H9 (cell line): ENCODE measurements at regions not wholly inside any gene's neighbourhood (a gene's known extent, or its start where the extent isn't known, plus 50 kb on each side); places are given as distances from the start of the nearest gene placed in this dataset.

Experiments
- DNase-seq: peaks from one replicate; pipeline ENCODE4 v3.0.0-alpha.2; 2017
- H2AFZ ChIP-seq: one replicate; pipeline ENCODE4 v1.6.1; 2013; ENCODE audit warnings: mild to moderate bottlenecking, low read length, control low read depth, moderate library complexity
- H2AK5ac ChIP-seq: 2 replicates; pipeline ENCODE4 v1.6.1; 2013; ENCODE audit warnings: low read length, control low read depth, mixed read lengths; ENCODE audit not compliant: insufficient read length
- H2BK120ac ChIP-seq: one replicate; pipeline ENCODE4 v1.6.1; 2013; ENCODE audit warnings: low read depth, mild to moderate bottlenecking, low read length, control low read depth, inconsistent platforms; ENCODE audit not compliant: poor library complexity, severe bottlenecking
- H2BK12ac ChIP-seq: 2 replicates; pipeline ENCODE4 v1.6.1; 2013; ENCODE audit warnings: low read length, control low read depth, mixed read lengths, low read depth; ENCODE audit not compliant: insufficient read length
- H2BK15ac ChIP-seq: 2 replicates; pipeline ENCODE4 v1.6.1; 2013; ENCODE audit warnings: low read depth, low read length, control low read depth
- H2BK20ac ChIP-seq: one replicate; pipeline ENCODE4 v1.6.1; 2013; ENCODE audit warnings: low read depth, mild to moderate bottlenecking, low read length, control low read depth, inconsistent platforms; ENCODE audit not compliant: poor library complexity, severe bottlenecking
- H2BK5ac ChIP-seq: 2 replicates; pipeline ENCODE4 v1.6.1; 2013; ENCODE audit warnings: low read length, control low read depth, mixed read lengths; ENCODE audit not compliant: insufficient read length
- H3K14ac ChIP-seq: 2 replicates; pipeline ENCODE4 v1.6.1; 2013; ENCODE audit warnings: low read length, control low read depth; ENCODE audit not compliant: insufficient read depth
- H3K18ac ChIP-seq: 2 replicates; pipeline ENCODE4 v1.6.1; 2013; ENCODE audit warnings: low read depth, mild to moderate bottlenecking, mixed read lengths, low read length, control low read depth; ENCODE audit not compliant: insufficient read length
- H3K23ac ChIP-seq: 2 replicates; pipeline ENCODE4 v1.6.1; 2013; ENCODE audit warnings: low read length, control low read depth, mixed read lengths, low read depth; ENCODE audit not compliant: insufficient read length
- H3K23me2 ChIP-seq: 2 replicates; pipeline ENCODE4 v1.6.1; 2013; ENCODE audit warnings: low read depth, mild to moderate bottlenecking, mixed read lengths, low read length, control low read depth; ENCODE audit not compliant: insufficient read length, poor library complexity, severe bottlenecking
- H3K27ac ChIP-seq: 2 replicates; pipeline ENCODE4 v1.5.1; 2013; ENCODE audit warnings: low read length, control low read depth, mixed read lengths, low read depth; ENCODE audit not compliant: insufficient read length
- H3K27me3 ChIP-seq: 2 replicates; pipeline ENCODE4 v1.6.1; 2013; ENCODE audit warnings: low read length, control low read depth, inconsistent platforms; ENCODE audit not compliant: insufficient read depth
- H3K4ac ChIP-seq: 2 replicates; pipeline ENCODE4 v1.6.1; 2013; ENCODE audit warnings: low read depth, mild to moderate bottlenecking, control low read depth, inconsistent platforms, low read length, moderate library complexity
- H3K4me1 ChIP-seq: 2 replicates; pipeline ENCODE4 v1.6.1; 2013; ENCODE audit warnings: low read length, control low read depth, inconsistent platforms; ENCODE audit not compliant: insufficient read depth
- H3K4me2 ChIP-seq: 2 replicates; pipeline ENCODE4 v1.6.1; 2013; ENCODE audit warnings: low read length, control low read depth, mixed read lengths; ENCODE audit not compliant: insufficient read length, insufficient read depth
- H3K56ac ChIP-seq: 2 replicates; pipeline ENCODE4 v1.6.1; 2013; ENCODE audit warnings: low read depth, mild to moderate bottlenecking, mixed read lengths, low read length, control low read depth; ENCODE audit not compliant: insufficient read length
- H3K79me1 ChIP-seq: 2 replicates; pipeline ENCODE4 v1.6.1; 2013; ENCODE audit warnings: low read depth, mild to moderate bottlenecking, moderate library complexity, low read length, control low read depth, inconsistent platforms; ENCODE audit not compliant: insufficient read depth, poor library complexity, severe bottlenecking
- H3K79me2 ChIP-seq: 2 replicates; pipeline ENCODE4 v1.6.1; 2013; ENCODE audit warnings: low read length, control low read depth, inconsistent platforms; ENCODE audit not compliant: insufficient read depth
- H3K9ac ChIP-seq: 2 replicates; pipeline ENCODE4 v1.6.1; 2013; ENCODE audit warnings: low read length, control low read depth, mixed read lengths; ENCODE audit not compliant: insufficient read length; ENCODE audit errors: extremely low read depth
- H3K9me3 ChIP-seq: one replicate; pipeline ENCODE4 v1.6.1; 2013; ENCODE audit warnings: low read depth, low read length, inconsistent platforms; ENCODE audit not compliant: control insufficient read depth
- H3T11ph ChIP-seq: one replicate; pipeline ENCODE4 v1.6.1; 2013; ENCODE audit warnings: mild to moderate bottlenecking, low read length, control low read depth, inconsistent platforms
- H4K20me1 ChIP-seq: one replicate; pipeline ENCODE4 v1.6.1; 2013; ENCODE audit not compliant: control insufficient read depth, insufficient read length, insufficient read depth
- H4K5ac ChIP-seq: 2 replicates; pipeline ENCODE4 v1.6.1; 2013; ENCODE audit warnings: low read depth, mild to moderate bottlenecking, mixed read lengths, low read length, control low read depth; ENCODE audit not compliant: insufficient read length
- H4K8ac ChIP-seq: replicated peaks from 2 replicates; pipeline ENCODE4 v1.6.1; 2013; ENCODE audit warnings: low read length, control low read depth, mixed read lengths, low read depth; ENCODE audit not compliant: insufficient read length
- H4K91ac ChIP-seq: 2 replicates; pipeline ENCODE4 v1.6.1; 2013; ENCODE audit warnings: low read depth, mild to moderate bottlenecking, moderate library complexity, mixed read lengths, low read length, control low read depth; ENCODE audit not compliant: insufficient read length
- H3K27ac Mint-ChIP-seq, 3 experiments: 2 replicates in 2 of 3; 3 replicates in 1 of 3; pipeline ENCODE4 v1.8.0; 2020 to 2021; ENCODE audit warnings: mixed read lengths in 3 of 3, mild to moderate bottlenecking in 1 of 3, moderate library complexity in 1 of 3
- H3K27me3 Mint-ChIP-seq: 2 replicates; pipeline ENCODE4 v1.8.0; 2021; ENCODE audit warnings: low read depth, mild to moderate bottlenecking, moderate library complexity, mixed read lengths
- H3K36me3 Mint-ChIP-seq, 3 experiments: 2 replicates in 2 of 3; 3 replicates in 1 of 3; pipeline ENCODE4 v1.8.0; 2020 to 2021; ENCODE audit warnings: low read depth in 3 of 3, mixed read lengths in 3 of 3; ENCODE audit not compliant: insufficient read depth in 1 of 3
- H3K4me1 Mint-ChIP-seq, 2 experiments: 2 replicates each; pipeline ENCODE4 v1.8.0; 2020; ENCODE audit warnings: mixed read lengths in 2 of 2
- H3K4me3 Mint-ChIP-seq, 2 experiments: 2 replicates in 1 of 2; 3 replicates in 1 of 2; pipeline ENCODE4 v1.8.0; 2020 to 2021; ENCODE audit warnings: mild to moderate bottlenecking in 2 of 2, mixed read lengths in 2 of 2, moderate library complexity in 1 of 2
- H3K9me3 Mint-ChIP-seq, 2 experiments: 2 replicates in 1 of 2; 3 replicates in 1 of 2; pipeline ENCODE4 v1.8.0; 2020; ENCODE audit warnings: mild to moderate bottlenecking in 2 of 2, mixed read lengths in 2 of 2, moderate library complexity in 1 of 2
- WGBS: extraction: QIAGEN DNeasy Blood & Tissue Kit; methylation state at CpG from one replicate; pipeline ENCODE4 v1.1.7; 2013; ENCODE audit warnings: missing lambda C conversion rate, low lambda C conversion rate, mixed read lengths; ENCODE audit not compliant: insufficient read length; ENCODE audit errors: extremely low coverage; 5-methylcytosine and 5-hydroxymethylcytosine counted together
- TF ChIP-seq, protein P1 (sequence below): fragments of 200-600 bp; sonication (generic); conservative IDR thresholded peaks from 3 replicates; pipeline ENCODE4 v1.8.0; 2021; ENCODE audit warnings: antibody characterized with exemption, mild to moderate bottlenecking

DNA sequence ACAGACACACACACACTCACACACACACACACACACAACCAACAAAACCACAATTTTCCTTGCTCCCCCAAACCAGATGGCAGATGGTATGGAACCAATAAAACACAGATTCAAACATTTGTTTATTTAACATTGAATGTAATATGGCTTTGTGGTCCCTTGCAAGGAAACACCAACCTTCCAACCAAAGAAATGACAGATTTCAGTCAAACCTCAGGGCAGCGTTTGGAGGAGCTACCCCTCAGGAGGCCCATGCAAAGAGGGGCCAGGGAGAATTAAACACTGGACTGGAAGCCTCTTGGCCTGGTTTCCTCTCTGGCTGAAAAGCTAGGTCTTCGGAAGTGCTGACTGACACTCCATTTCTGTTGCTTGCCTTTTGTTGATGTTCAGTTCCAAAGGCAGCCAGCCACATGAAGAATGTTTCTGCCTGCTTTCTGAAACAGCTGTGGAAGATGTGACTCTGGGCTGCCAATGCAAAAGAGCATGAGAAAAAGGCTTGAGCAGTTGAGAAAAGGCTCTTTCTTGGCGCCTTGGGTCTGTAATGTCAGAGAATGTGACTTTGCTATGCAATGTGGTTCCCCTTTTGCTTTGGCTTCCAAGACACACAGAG is 296.1 kb downstream of the RPLP1 start:
- H3K18ac ChIP-seq = no peak overlapping the region
- no peak overlapping the region for H4K91ac ChIP-seq
- H3K27ac ChIP-seq = no peak overlapping the region
- no peak overlapping the region for H3K23ac ChIP-seq
- Mint-ChIP-seq H3K36me3 (peaks cover 0 to 11% (median 6%) of the 10 kb centered on the region in 3 experiments; a peak in 5 of 7 replicates), H3K4me3 (no peak overlapping the region), H3K27me3 (peaks cover 9% of the 10 kb centered on the region), H3K27ac (peak overlapping the region in 1 of 3 experiments; percentile 49; a peak in 2 of 7 replicates), H3K9me3 (peaks cover 9% of the 10 kb centered on the region in 2 experiments), H3K4me1 (peaks cover 7 to 11% of the 10 kb centered on the region in 2 experiments)
- no peak overlapping the region for H3K9ac ChIP-seq
- no peak overlapping the region for H2BK5ac ChIP-seq
- H2BK20ac ChIP-seq = no peak overlapping the region
- no peaks in the 10 kb centered on the region for H3K79me2 ChIP-seq
- no peak overlapping the region for H2BK15ac ChIP-seq
- H4K8ac ChIP-seq = no peak overlapping the region
- no peak overlapping the region for H2AFZ ChIP-seq
- no peak overlapping the region for H2AK5ac ChIP-seq
- H3K56ac ChIP-seq = no peak overlapping the region
- H4K20me1 ChIP-seq = no peaks in the 10 kb centered on the region
- no peak overlapping the region for H3T11ph ChIP-seq
- H3K23me2 ChIP-seq = no peaks in the 10 kb centered on the region
- no peak overlapping the region for H3K14ac ChIP-seq
- H3K27me3 ChIP-seq = no peaks in the 10 kb centered on the region
- no peaks in the 10 kb centered on the region for H3K79me1 ChIP-seq
- H2BK120ac ChIP-seq = no peak overlapping the region
- no peak overlapping the region for H3K4ac ChIP-seq
- TF ChIP-seq, protein P1, sequence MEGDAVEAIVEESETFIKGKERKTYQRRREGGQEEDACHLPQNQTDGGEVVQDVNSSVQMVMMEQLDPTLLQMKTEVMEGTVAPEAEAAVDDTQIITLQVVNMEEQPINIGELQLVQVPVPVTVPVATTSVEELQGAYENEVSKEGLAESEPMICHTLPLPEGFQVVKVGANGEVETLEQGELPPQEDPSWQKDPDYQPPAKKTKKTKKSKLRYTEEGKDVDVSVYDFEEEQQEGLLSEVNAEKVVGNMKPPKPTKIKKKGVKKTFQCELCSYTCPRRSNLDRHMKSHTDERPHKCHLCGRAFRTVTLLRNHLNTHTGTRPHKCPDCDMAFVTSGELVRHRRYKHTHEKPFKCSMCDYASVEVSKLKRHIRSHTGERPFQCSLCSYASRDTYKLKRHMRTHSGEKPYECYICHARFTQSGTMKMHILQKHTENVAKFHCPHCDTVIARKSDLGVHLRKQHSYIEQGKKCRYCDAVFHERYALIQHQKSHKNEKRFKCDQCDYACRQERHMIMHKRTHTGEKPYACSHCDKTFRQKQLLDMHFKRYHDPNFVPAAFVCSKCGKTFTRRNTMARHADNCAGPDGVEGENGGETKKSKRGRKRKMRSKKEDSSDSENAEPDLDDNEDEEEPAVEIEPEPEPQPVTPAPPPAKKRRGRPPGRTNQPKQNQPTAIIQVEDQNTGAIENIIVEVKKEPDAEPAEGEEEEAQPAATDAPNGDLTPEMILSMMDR = no peak
- no peak overlapping the region for H2BK12ac ChIP-seq
- no peak overlapping the region for H4K5ac ChIP-seq
- H3K9me3 ChIP-seq = no peaks in the 10 kb centered on the region
- DNase-seq = no peak
- H3K4me1 ChIP-seq = peaks cover 3% of the 10 kb centered on the region; the same call in 1 of the 2 replicates
- H3K4me2 ChIP-seq = no peak overlapping the region
- WGBS = no CpG with 5 or more reads among the region's 3 CpGs
